GM12875 (cell line): ENCODE measurements at regions not wholly inside any gene's neighbourhood (a gene's known extent, or its start where the extent isn't known, plus 50 kb on each side); places are given as distances from the start of the nearest gene placed in this dataset.

ENCODE experiments used
- H3K4me3 ChIP-seq: one replicate; pipeline ENCODE4 v1.5.1; 2011; ENCODE audit warnings: low read depth, low read length, control low read depth
- TF ChIP-seq, protein P1 (sequence below): IDR thresholded peaks from 2 replicates; pipeline ENCODE4 v1.5.1; 2011; ENCODE audit warnings: low read depth, mild to moderate bottlenecking, control low read depth, inconsistent platforms, low read length, moderate library complexity, borderline replicate concordance; ENCODE audit not compliant: insufficient read depth

DNA sequence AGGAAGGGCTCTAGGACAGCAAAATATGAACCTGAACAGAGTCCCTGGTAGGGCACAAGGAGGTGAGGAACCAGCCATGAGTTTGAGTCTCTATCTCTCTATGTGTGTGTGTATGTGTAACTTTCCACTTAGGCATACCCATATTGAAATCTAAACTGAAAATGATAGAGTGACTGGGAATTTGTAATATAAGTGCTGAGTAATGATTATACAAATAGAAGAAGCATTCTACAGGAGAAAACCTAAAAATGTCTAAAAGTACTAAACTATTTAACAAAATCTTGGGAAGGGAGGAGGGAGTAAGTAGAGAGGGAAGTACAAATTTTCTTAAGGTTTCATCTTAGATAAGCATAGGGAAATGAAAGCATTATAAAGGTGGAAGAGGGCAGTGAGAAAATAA lies 97.1 kb upstream of the ZC3H12C start:
- TF ChIP-seq, protein P1, sequence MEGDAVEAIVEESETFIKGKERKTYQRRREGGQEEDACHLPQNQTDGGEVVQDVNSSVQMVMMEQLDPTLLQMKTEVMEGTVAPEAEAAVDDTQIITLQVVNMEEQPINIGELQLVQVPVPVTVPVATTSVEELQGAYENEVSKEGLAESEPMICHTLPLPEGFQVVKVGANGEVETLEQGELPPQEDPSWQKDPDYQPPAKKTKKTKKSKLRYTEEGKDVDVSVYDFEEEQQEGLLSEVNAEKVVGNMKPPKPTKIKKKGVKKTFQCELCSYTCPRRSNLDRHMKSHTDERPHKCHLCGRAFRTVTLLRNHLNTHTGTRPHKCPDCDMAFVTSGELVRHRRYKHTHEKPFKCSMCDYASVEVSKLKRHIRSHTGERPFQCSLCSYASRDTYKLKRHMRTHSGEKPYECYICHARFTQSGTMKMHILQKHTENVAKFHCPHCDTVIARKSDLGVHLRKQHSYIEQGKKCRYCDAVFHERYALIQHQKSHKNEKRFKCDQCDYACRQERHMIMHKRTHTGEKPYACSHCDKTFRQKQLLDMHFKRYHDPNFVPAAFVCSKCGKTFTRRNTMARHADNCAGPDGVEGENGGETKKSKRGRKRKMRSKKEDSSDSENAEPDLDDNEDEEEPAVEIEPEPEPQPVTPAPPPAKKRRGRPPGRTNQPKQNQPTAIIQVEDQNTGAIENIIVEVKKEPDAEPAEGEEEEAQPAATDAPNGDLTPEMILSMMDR = no peak
- no peak overlapping the region for H3K4me3 ChIP-seq

DNA sequence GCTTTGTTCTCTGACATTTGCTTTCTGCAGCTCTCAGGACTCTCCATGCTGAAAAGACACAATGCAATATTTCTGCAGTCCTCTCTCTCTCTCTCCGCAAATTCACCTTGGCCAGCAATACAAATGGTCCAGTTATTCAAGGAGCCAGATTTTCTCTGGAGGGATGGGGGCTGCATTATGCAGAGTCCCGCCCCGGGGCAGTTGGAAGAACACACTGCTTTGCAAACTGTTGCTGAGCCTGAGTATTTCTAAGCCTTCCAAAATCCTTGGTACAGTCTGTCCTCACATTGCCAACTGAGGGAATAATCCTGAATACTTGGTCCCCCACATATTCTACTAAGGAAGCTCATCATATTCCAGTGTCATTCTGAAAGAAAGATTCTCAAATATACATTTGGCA lies 94.3 kb upstream of the ZC3H12C start:
- TF ChIP-seq, protein P1 = no peak
- H3K4me3 ChIP-seq = no peak overlapping the region

DNA sequence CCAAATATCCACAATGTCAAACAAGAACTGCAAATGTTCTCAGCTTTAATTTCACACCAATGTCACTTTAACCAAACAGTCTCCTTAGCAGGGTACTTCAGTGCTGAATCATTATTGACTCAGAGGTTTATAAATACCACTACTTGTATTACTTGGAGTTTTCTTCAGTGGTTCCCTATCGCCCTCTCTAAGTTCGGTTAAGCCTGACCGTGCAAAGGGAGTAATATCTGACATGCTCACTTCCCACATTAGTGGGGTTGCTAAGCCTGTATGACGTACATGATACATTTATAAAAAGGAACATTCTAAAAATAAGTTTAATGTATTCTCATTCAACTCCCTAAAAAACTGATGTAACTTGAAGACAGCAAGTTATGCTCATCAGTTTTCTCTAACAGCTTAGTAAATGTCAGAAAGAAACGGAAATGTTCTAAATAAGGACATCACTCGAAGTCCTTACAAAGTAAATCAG lies 93.1 kb upstream of the ZC3H12C start:
- no peak overlapping the region for H3K4me3 ChIP-seq
- TF ChIP-seq, protein P1 = no peak

DNA sequence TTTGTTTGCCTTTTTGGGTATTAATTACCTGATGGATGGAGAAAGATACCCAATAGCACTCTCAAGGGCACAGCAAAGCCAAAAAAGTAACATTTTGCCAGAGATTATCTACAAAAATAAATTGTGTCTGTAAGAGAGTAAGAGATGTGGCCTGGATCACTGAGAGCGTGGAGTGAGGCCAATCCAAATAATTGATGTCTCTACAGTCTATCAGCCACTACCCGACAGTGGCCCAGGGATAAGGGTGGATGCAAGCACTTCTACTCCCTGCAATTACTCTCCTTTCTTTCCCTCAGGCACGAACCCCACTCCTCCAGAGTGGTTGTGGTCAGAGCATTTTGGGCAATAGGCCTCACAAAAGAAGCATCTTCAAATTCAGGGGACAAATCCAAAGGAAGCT lies 92.3 kb upstream of the ZC3H12C start:
- TF ChIP-seq, protein P1 = no peak
- no peak overlapping the region for H3K4me3 ChIP-seq

DNA sequence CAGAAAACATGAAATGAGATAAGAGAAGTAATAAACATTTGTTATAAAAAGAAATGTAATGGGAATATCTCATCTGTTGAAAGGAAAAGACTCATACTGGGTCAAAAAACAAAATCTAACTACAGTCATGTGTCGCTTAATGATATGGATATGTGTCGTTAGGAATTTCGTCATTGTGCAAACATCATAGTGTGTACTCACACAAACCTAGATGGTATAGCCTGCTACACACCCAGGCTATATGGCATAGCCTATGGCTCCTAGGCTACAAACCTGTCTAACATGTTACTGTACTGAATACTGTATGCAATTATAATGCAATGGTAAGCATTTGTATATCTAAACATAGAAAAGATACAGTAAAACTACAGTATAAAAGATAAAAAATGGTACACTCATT lies 89.8 kb upstream of the ZC3H12C start:
- TF ChIP-seq, protein P1 = no peak
- H3K4me3 ChIP-seq = no peak overlapping the region

DNA sequence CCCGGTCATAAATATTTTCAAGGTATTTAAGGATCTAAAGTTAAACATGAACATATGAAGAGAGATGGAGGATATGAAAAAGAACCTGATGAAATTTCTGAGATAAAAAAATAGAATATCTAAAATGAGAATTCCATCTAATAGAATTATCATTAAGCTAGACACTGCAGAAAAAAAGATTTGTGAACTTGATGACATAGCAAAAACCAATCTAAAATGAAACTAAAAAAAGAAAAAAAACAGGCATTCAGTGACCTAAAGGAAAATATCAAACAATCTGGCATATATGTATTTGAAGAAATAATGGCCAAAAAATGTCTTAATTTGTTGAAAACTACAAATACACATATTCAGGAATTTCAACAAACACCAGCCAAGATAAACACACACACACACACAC lies 81.6 kb upstream of the ZC3H12C start:
- TF ChIP-seq, protein P1 = no peak
- no peak overlapping the region for H3K4me3 ChIP-seq

DNA sequence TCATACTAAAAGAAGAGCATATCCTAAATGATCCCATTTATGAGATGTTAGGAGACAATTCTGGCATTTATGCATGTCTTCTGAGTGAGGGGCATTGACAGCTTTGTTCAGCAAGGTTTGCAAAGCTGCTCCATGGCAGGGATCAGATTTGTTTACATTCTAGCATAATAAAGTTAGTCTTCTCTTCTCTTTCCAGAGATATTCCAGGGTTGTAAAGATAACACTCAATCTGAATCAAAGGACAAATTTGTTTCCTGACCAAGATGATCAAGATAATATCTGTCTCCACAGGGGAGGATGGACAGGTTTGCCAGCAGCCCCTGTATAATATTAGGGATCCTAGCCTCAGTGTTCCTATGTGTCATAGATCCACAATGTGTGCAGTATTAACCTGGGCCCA lies 77.5 kb upstream of the ZC3H12C start:
- TF ChIP-seq, protein P1 = no peak
- H3K4me3 ChIP-seq = no peak overlapping the region
